GM21576 (cell line): ENCODE measurements at regions not wholly inside any gene's neighbourhood (a gene's known extent, or its start where the extent isn't known, plus 50 kb on each side); places are given as distances from the start of the nearest gene placed in this dataset.
"Not testable (repeated sequence)": the region's sequence is repeated elsewhere in the genome, so short reads cannot be mapped to it uniquely, and the experiment has no call there.

ENCODE experiments used
- ATAC-seq: cut with Tn5 transposase; IDR thresholded peaks from one replicate; pipeline ENCODE4 v1.9.1; 2021; ENCODE audit warnings: mild to moderate bottlenecking, moderate library complexity; ENCODE audit not compliant: unreplicated experiment

DNA sequence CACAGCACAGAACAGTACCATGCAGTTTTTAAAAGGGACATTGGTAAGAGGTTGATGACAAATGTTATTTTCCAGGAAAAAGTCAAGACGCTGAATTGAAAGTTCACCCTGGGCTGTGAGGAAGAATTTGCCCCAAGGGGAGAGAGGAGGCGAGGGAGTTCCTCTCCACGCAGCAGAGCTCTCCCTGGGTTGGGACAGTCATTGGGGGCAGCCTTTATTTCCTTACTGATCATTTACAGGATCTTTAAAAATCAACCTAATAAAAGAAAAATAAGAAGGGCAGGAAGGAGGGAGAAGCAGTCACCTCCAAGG, 49.9 kb upstream of the WNT7B start:
- no peak for ATAC-seq

DNA sequence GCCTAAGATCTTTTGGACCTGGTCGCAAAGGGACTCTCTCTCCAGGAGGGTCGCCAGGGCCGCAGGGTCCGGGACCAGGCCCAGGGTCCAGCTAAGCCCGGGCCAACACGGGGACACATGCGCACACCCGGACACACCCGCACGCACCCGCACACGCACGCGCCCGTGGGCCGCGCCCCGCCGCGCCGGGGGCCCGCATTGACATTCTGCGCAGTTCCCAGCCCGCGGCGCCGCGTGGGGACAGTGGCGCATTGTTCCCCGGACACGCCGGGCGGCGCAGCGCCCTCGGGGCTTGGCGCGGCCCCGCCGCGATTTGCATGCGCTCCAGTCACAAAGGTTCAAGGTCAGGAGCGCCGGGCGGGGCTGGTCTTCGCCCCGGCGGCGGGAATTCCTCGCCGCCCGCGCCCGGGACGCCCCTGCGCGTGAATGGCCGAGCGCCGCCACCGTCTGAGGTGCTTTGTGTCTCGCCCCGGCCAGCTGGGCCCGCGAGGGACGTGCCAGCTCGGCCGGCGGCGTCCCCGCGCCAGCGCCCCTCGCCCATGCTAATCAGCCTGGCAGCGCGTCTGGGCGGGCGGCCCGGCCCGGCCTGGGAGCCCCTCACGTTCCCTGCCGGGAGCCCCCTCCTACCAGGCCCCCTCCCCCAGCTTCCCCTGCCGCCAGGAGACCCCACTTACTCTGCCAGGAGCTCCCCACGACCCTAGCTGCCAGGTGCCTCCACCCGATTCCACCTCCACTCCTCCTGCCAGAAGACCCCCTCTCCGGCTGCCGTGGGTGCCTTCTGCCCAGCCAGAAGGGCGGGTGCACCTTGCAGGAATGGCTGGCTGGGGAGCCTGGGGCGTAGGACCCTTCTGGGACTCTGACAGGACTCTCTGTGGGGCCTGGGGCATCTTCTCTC, 50.5 kb upstream of the WNT7B start:
- ATAC-seq = no peak

DNA sequence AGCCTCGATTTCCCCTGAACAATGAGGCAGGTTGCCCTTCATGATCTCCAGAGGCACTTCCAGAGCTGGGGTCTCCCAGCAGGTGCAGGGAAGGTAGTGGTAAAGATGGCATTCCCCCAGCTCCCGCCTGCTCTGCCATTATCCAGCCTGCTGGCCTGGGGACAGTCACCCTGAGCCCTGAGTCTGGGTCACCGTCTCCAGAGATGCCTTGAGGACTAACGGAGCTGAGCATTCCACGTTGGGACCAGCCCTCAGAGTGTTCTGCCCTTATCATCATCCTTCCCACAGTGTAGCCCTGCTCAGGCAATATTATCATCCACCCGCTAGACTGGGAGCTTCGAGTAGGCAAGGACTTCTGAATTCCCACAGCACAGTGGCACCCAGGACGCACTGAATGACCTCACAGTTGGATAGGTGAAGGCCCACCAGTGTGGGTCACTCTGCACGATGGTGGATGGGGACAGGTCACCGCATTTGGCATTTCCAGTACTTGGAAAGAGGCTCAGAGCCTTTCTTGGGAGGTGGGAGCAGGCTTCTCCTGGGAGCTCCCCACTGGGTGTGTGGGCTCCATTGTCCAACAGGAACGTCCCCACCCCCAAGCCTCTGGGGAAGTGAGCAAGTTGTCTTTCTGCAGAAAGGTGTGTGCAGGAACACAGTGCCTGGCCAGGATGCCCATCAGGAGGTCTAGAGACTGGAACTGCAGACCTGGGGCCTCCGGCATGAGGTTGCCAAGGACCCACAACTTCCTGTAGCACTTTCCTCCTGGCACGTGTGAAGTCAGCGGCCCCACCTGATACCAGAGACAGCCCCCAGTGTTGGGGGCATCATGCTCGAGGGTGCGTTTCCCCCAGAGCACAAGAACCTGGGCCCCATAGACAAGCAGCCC, 51.4 kb upstream of the WNT7B start:
- no peak for ATAC-seq

DNA sequence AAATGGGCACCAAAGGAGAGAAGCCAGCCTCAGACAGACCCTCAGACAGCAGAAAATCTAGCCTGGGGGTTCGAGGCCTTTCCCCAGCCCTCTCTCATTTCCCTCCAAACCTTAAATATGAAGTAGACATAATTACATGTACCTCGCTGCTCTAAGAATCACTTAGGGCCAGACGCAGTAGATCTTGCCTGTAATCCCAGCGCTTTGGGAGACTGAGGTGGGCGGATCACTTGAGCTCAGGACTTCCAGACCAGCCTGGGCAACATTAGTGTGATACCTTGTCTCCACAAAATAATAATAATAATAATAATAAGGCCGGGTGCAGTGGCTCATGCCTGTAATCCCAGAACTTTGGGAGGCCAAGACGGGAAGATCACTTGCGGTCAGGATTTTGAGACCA, 52.1 kb upstream of the WNT7B start:
- ATAC-seq = no peak

DNA sequence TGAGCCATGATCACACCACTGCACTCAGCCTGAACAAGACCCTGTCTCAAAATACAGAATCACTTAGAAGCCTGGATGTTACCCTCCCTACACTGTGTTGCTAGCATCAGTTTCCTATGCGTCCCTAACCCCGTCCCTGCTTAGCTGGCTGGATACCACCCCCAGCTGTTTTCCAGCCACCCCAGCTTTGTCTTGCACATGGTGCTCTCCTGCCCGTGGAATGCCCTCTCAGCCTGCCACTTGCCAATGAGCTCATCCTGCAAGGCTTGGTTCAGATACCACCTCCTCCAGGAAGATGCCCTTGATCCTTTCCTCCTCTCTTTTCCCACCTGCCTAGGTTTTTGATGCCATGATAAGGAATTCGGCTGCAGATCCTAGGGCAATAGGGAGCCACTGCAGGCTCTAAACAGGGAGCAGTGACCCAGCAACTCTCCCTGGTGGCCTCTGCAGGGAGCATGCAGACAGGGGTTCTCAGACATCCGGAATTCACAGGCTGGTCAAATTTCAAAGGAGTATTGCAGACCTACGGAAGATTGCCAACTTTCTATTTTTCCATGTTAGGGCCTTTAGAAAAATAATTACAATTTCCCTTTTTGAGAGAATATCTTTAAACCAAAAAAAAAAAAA, 52.7 kb upstream of the WNT7B start:
- no peak for ATAC-seq

DNA sequence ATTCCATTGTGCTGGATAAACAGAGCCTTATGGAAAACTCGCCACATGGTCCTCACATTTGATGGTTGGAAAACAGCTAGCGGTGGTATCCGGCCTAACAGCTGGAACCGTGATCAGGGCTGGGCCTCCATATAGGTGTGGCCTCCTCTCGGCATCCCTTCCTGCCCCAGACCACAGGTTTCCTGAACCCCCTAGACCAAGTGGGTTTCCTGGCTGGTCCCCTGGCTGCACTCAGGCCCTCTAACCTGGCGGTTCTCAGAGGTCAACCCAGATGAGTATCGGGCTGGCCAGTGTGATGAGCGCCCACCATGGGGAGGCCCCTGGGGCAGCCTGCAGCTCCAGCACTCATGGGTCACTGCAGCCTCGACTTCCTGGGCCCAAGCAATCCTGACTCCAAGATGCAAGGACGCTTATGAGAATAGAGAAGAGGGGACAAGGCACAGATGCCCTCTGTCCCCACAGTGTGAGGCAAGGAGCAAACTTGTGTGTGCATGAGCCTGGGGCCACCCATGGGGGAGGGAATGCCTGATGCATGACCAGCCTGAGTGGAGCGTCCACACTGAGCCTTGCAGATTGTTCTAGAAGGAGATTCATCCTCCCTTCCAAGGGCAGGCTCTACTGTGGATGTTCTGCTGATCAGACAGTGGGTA, 53.4 kb upstream of the WNT7B start:
- ATAC-seq = no peak

DNA sequence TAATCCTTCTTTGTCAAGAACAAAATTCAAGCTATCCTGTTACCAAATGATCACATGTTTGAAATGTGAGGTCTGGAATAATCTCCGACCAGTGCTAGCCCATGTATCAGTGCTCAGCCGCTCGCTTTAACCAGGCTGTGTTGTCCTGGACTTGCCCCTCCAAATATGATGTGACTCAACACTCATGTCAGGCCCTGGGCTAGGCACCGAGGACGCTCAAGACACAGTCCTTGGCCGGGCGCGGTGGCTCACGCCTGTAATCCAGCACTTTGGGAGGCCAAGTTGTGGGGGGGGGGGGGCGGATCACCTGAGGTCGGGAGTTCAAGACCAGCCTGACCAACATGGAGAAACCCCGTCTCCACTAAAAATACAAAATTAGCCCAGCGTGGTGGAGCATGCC, 54.1 kb upstream of the WNT7B start:
- no peak for ATAC-seq

DNA sequence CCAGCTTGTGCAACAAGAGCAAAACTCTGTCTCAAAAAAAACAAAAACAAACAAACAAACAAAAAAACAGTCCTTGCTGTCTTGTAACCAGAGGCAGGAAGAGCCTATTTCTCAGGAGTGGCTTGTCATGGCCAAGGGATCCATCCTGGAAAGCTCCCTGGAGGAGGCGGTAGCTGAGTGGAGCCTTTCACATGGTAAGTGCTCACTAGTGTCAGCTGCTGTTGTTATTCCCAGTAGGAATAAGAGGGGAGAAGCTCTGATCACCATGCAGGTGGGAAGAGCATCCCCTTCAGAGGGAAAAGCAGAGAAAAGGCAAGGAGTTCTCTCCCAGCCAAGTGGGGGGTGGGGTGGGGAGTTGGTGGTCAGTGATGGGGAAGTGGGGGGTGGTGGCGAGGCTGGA, 54.6 kb upstream of the WNT7B start:
- no peak for ATAC-seq

DNA sequence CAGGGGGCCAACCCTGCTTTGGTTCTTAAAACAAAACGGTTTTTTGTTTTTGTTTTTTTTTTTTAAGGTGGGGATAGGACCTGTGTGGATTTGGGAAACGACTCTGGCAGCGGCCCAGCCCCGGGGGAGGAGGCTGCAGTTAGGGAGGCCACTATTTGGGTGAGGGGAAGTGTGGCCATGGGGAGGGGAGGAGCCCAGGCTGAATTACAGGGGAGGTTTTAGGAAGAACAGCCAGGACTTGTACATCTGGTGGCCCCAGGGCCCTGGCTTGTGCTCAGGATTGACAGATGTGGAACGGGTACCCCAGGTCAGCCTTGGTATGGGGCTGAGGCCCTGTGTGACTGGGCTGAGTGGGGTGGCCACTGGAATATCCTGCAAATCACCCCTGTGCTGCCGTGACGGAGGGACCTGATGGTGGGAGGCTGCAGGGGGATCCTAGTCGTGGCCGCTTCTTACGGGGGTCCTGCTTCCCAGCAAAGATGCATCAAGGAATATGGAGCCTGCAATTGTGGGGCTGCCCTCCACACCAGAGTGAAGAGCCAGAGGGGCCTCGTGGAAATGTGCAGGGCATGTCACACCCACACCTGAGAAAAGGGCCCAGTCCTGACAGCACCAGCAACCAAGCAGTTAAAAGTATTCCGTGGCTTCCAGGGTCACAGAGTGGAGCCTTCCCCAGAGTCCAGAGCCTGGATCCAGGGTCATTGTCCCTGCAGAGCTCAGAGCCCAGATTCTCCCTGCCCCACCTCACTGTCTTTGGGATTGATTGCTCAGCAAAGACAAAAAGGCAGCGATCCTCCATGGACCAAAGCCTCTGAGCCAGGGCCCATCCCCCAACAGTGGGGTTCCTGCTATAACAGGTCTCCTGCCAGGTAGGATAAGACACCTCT, 55.2 kb upstream of the WNT7B start:
- no peak for ATAC-seq

DNA sequence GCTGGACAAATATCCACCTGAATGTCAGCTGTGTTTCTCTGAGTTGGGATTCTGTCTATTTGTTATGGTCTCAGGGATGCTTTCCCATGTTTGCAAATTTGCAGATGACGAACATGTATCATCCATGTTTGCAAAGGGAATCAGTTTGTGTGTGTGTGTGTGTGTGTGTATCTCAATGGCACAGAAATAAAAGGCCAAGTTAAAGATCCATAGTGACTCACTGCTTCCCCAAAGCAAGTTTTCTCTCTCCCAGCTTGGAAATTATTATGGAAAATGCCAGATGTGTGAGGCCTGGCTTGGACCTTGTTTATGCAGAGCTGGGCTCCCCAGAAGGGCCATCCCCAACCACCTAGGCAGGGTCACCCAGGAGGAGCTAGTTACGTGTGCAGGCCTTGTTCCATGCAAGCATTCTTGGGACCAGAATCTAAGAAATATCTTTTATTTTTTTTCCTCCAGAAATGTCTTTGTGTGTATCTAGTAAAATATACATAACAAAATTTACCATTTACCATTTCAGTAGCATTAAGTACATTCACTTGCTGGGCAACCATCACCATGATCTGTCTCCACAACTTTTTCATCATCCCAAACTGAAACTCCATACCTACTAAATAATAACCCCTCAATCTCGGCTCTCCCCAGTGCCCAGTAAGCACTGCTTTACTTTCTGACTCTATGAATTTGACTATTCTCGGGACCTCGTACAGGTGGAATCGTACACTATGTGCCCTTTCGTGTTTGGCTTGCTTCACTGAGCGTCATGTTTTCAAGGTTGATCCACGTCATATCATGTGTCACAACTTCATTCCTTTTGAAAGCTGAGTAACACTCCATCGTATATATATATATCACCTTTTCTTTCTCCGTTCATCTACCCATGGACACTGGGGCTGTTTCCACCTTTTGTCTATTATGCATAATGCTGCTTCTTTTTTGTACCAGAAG, 56.6 kb upstream of the WNT7B start:
- ATAC-seq = no peak

DNA sequence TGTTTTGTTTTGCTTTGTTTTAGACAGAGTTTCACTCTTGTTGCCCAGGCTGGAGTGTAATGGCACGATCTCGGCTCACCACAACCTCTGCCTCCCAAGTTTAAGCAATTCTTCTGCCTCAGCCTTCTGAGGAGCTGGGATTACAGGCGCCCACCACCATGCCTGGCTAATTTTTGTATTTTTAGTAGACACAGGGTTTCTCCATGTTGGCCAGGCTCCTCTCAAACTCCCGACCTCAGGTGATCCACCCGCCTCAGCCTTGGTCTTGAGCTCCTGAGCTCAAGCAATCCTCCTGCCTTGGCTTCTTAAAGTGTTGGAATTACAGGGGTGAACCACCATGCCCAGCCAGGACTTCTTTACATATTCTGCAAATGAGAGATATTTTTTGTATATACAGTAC, 57.5 kb upstream of the WNT7B start:
- not testable (repeated sequence) for ATAC-seq

DNA sequence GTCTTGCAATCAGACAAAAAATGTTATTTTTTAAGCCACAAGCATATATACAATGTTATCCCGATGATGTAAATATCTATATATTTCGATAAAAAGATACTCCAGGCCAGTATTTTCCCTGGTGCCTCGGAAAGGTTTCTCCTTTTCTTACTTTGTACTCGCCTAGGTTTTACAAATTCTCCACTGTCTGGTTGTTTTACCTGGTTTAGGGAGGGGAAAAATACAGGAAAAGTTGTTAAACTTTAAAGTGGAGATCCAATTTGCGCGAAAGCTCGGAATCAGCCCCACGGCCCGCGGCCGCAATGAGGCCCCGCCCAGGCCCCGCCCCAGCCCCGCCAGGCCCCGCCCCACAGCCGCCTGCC, 58.4 kb upstream of the WNT7B start:
- ATAC-seq = no peak

DNA sequence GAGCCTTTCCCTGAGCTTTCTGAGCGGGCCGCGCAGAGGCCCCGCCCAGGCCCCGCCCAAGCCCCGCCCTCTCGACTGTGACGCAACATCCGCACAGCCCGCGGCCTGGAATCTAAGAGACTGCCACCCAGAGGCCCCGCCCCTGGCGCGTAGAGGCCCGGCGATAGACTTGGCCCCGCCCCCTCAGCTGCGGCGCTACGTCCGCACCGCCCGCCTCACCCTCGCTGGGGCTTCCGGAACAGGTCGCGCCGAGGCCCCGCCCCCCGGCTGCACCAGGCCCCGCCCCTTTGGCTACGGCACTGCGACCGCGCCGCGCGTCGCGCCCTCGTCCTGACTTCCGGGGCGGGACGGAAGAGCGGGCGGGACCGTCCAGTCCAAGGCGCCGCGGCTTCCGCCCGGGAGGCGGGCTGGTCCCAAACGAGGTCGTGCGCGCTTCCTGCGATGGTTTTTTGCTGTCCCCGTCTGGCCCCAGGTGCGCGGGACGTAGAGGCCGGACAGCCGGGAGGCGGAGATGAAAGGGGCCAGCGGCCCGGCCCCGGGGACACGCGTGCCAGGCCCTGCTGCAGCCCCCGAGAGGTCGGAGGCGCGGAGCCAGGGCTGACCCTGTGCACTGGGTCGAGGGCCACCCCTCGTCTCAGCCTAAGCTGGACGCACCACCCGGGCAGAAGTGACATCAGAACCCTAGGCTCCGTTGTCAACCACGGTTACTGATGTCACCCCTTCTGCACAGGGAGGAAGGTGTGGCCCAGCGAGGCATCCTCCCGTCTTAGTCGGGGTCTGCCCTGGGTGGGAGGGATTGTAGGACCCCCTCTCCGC, 59.0 kb upstream of the WNT7B start:
- peak; percentile 92 for ATAC-seq

DNA sequence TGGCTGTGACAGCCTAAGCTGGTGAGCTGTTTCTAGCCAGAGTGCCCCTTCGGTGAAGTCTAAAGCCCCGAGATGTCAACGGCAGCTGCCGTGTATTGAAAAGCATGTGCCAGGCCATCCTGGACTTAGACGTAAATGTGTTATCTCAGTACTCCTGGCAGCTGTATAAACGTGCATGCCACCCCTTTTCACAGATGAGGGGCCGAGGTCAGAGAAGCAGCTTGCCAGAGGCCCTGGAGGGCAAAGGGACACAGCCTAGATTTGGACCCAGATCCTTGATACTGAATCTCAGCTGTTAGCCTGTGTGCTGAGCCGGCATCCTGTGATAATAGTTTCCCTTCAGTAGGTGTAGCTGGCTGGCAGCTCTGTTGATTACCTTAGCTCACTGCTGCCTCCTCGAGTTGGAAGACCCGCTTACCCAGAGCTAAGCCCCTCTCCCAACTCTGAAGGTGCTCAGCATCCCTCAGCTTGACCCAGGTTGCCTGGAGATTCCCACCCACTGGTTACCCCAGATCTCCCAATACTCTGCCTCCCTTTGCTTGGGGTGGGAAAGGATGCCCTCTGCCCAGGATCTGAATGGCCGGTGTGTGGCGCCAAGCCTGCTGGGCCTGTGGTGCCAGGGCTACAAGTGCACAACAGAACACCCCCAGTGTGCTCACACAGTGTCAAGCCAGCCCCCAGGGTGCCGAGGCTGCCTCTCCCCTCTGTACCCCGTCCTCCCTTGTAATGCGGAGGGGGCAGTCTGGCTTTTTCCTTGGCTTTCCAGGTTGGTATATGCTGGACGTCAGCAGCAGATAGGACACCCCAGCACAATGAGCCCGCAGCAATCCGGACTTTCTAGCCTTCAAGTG, 59.8 kb upstream of the WNT7B start:
- ATAC-seq = no peak

DNA sequence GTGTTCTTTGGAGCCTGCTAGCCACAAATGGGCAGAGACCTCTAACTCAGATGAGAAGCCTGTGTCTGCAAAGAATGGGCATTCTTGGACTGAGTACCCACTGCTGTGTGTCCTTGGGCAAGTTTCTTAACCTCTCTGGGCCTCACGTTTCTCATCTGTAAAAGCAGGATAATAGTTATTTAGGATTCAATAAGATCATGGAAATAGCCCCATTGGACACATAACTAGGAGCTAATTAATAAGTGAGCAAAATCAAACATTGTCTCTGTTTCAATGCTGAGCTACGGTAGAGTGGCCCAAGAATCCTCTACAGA, 61.2 kb upstream of the WNT7B start:
- ATAC-seq = no peak

DNA sequence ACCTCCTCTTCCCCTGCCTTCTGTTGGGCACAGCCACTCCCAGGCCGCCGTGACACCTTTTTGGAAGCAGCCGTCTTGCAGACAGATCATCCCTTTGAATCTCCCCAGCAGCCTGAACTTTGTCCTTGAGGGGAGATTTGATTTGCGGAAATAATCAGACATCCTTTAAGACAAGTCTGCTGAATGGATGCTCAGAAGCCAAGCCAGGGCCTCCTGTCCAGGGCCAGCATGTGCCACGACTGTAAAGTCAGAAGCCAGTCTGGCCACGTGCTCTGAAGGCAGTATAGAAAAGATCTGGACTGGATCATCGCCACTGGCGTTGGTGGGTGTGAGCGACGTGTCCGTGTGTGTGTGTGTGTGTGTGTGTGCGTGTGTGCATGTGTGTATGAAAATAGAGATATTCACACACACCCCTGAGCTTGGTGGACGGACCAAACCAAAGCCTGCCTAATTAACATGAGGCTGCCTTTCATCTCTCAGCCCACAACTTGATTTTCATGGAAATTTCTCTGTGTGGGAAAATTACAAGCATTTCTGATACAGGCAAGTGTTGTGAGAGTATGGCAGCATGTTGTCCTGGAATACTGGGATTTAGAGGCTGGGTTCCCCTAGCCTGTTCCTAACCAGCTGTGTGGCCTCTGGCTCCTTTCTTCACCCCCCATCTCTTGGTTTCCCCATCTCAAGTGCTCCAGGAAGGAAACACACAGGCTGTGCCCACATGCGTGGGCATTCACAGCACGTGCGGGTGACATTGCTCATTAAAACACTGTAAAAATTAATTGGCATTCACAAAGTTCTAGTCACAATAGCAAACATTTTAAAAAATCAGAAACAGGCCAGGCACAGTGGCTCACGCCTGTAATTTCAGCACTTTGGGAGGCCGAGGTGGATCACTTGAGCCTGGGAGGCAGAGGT, 61.8 kb upstream of the WNT7B start:
- no peak for ATAC-seq

DNA sequence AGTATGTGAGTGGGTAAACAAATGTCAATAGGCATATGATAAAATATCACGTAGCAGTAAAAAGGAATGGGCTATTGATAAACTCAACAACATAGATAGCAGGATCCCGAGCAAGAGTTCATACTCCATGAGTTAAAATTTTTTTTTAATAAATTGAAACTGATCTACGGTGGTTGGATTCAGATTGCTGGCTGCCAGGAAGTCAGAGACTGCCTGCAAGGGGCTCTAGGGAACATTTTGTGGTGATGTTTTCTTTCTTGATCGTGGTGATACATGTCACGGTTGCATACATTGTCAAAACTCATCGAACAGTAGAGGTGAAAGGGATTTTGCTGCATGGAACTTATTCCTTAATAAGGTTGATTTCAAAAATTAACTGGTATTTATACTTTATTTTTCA, 62.6 kb upstream of the WNT7B start:
- no peak for ATAC-seq
